ENCODE measurements at regions not wholly inside any gene's neighbourhood (a gene's known extent, or its start where the extent isn't known, plus 50 kb on each side); places are given as distances from the start of the nearest gene placed in this dataset.

DNA sequence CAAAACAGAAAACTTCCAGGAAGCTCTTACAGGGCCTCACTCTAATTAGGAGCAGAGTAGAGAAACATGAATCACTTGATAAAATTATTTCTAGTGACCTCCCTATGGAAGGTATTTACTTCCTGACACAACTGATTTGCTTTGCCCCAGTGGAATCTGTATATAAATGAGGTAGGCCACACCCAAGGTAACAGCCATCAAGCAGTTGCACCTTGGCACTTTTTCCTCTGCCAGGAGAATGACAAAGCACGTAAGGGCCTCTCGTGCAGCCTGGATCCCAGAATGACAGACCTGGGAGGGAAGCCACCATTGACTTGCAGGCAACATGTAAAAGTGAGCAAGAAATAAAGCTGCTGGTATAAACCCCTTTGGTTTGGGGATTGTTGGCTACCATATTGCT lies 620.0 kb upstream of the SLC39A10 start:
- H2BK15ac ChIP-seq (ENCODE audit: low read length) = no peak overlapping the region
- no peak overlapping the region for H2BK12ac ChIP-seq (ENCODE audit: low read depth, low read length)
- H3K4me2 ChIP-seq (ENCODE audit: insufficient read depth in 1 of 2, low read depth in 2 of 2, low read length in 2 of 2) = no peak overlapping the region
- no peaks in the 10 kb centered on the region for H3K79me2 ChIP-seq (ENCODE audit: control insufficient read depth in 1 of 2, insufficient read depth in 2 of 2, low read length in 2 of 2)
- no peak overlapping the region for H2AK5ac ChIP-seq (ENCODE audit: low read depth, low read length)
- no peak overlapping the region for H3K27ac ChIP-seq (ENCODE audit: low read depth, low read length)
- H3K36me3 ChIP-seq (ENCODE audit: control insufficient read depth in 2 of 4, insufficient read depth in 4 of 4, low read length in 3 of 4) = no peaks in the 10 kb centered on the region
- no peak overlapping the region for H2BK20ac ChIP-seq (ENCODE audit: low read length)
- H3K9ac ChIP-seq (replicated peaks in 1 of 4; ENCODE audit: extremely low read depth in 1 of 4, low read depth in 3 of 4, low read length in 3 of 4) = no peak overlapping the region
- no peaks in the 10 kb centered on the region for H3K9me3 ChIP-seq (ENCODE audit: insufficient read depth in 2 of 2, low read depth in 1 of 2, low read length in 1 of 2)
- WGBS, 2 experiments (ENCODE audit: extremely low coverage in 1 of 2, insufficient coverage in 1 of 2, insufficient read length in 1 of 2, insufficient replicate concordance in 2 of 2, low coverage in 1 of 2, low lambda C conversion rate in 2 of 2, missing lambda C conversion rate in 1 of 2) = 94% methylated on average over 2 of the region's 2 CpGs; no CpG with 5 or more reads in 1 of the 2 experiments
- no peak overlapping the region for H2BK120ac ChIP-seq (replicated peaks; ENCODE audit: low read depth, low read length)
- FAIRE-seq = no peak
- ChIA-PET POLR2A (ENCODE audit: partially characterized antibody) (no interaction called here), CTCF (ENCODE audit: partially characterized antibody) (no interaction called here)
- H3K23ac ChIP-seq (ENCODE audit: insufficient read length) = no peak overlapping the region
- no peaks in the 10 kb centered on the region for H3K27me3 ChIP-seq (replicated peaks in 1 of 4; ENCODE audit: control insufficient read depth in 3 of 4, extremely low read depth in 1 of 4, insufficient read depth in 3 of 4, low read length in 3 of 4)
- H3K14ac ChIP-seq (ENCODE audit: insufficient read length) = no peak overlapping the region
- no peak overlapping the region for H3K4me3 ChIP-seq (ENCODE audit: extremely low read depth in 1 of 4, insufficient read depth in 2 of 4, low read depth in 3 of 4, low read length in 4 of 4)
- no peak overlapping the region for H3K18ac ChIP-seq (ENCODE audit: extremely low read depth, low read length)
- no peak for DNase-seq (ENCODE audit: low read depth in 1 of 2, low spot score in 2 of 2)
- no peaks in the 10 kb centered on the region for H4K20me1 ChIP-seq (replicated peaks in 1 of 2; ENCODE audit: control insufficient read depth in 1 of 2, insufficient read depth in 2 of 2, low read length in 2 of 2)
- H4K8ac ChIP-seq (ENCODE audit: extremely low read depth, insufficient read depth, low read length) = no peak overlapping the region
- H2AFZ ChIP-seq (ENCODE audit: low read length) = no peak overlapping the region
- H3K4ac ChIP-seq (replicated peaks; ENCODE audit: insufficient read length, low read depth, low read length) = no peak overlapping the region
- H3K23me2 ChIP-seq (ENCODE audit: low read depth, low read length) = no peaks in the 10 kb centered on the region
- H3K79me1 ChIP-seq (ENCODE audit: low read depth, low read length) = no peaks in the 10 kb centered on the region
- H3K56ac ChIP-seq (replicated peaks; ENCODE audit: insufficient read length, low read depth, low read length) = no peak overlapping the region
- no peak overlapping the region for H4K5ac ChIP-seq (ENCODE audit: insufficient read length, low read depth, low read length)
- no peaks in the 10 kb centered on the region for H3K4me1 ChIP-seq (replicated peaks in 1 of 4; ENCODE audit: control insufficient read depth in 3 of 4, insufficient read depth in 4 of 4, low read length in 3 of 4)
- no peak overlapping the region for H4K91ac ChIP-seq (replicated peaks; ENCODE audit: insufficient read length, low read length)
- H2BK5ac ChIP-seq (ENCODE audit: low read depth, low read length) = no peak overlapping the region
- TF ChIP-seq POLR2AphosphoS5 (IDR thresholded peaks at IDR 0.05; ENCODE audit: low read depth, low read length) = no peak
- TF ChIP-seq TAF1 (IDR thresholded peaks at IDR 0.05; ENCODE audit: low read depth, low read length) = no peak
- no peak for TF ChIP-seq USF2 (IDR thresholded peaks at IDR 0.05; ENCODE audit: low read length)
- TF ChIP-seq ZNF274 (IDR thresholded peaks at IDR 0.05; ENCODE audit: borderline replicate concordance, extremely low read depth, low read length) = no peak
- TF ChIP-seq ATF3 (IDR thresholded peaks at IDR 0.05; ENCODE audit: insufficient read depth, low read depth, low read length) = no peak
- TF ChIP-seq YY1 (IDR thresholded peaks at IDR 0.05; ENCODE audit: low read depth, low read length) = no peak
- no peak for TF ChIP-seq SP2 (IDR thresholded peaks at IDR 0.05; ENCODE audit: low read length)
- no peak for TF ChIP-seq SIRT6 (IDR thresholded peaks at IDR 0.05; ENCODE audit: low read length)
- TF ChIP-seq SP1 (IDR thresholded peaks at IDR 0.05; ENCODE audit: low read depth, low read length) = no peak
- no peak for TF ChIP-seq CREB1 (IDR thresholded peaks at IDR 0.05)
- no peak for TF ChIP-seq GABPA (IDR thresholded peaks at IDR 0.05; ENCODE audit: borderline replicate concordance, insufficient read depth, low read length)
- TF ChIP-seq HDAC2 (IDR thresholded peaks at IDR 0.05; ENCODE audit: borderline replicate concordance in 1 of 2, low read depth in 2 of 2, low read length in 2 of 2) = no peak
- no peak for TF ChIP-seq CHD1 (IDR thresholded peaks at IDR 0.05; ENCODE audit: low read depth, low read length)
- TF ChIP-seq, protein P1, sequence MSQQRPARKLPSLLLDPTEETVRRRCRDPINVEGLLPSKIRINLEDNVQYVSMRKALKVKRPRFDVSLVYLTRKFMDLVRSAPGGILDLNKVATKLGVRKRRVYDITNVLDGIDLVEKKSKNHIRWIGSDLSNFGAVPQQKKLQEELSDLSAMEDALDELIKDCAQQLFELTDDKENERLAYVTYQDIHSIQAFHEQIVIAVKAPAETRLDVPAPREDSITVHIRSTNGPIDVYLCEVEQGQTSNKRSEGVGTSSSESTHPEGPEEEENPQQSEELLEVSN (IDR thresholded peaks at IDR 0.05) = no peak
- TF ChIP-seq POLR2A (IDR thresholded peaks at IDR 0.05; ENCODE audit: control extremely low read depth in 1 of 2, low read depth in 2 of 2, low read length in 2 of 2) = no peak
